ENCODE measurements at regions not wholly inside any gene's neighbourhood (a gene's known extent, or its start where the extent isn't known, plus 50 kb on each side); places are given as distances from the start of the nearest gene placed in this dataset.

DNA sequence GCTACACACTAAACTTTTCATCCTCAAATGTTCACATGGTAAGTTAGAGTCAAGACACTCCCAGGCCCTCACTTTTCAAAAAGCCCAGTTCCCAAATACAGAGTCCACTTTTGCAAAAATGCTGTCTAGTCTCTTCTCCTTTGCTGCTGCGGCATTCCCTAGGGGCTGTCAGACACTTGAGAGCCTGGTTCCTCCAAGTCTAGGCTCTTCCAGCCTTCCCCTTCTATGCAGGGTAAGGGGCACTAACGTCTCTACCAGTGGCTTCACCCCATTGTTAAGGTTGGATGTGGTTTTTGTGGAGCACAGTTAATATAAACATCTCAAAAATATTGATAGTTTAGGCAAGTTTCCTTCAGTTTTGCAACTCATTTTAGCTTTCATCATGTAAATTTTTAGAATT, 181.5 kb downstream of the KIF18A start:
- no peak for DNase-seq (ENCODE audit: low read depth)
- H3K4me3 ChIP-seq (ENCODE audit: control insufficient read depth, low read depth, low read length), result no peak overlapping the region
- TF ChIP-seq, protein P1, sequence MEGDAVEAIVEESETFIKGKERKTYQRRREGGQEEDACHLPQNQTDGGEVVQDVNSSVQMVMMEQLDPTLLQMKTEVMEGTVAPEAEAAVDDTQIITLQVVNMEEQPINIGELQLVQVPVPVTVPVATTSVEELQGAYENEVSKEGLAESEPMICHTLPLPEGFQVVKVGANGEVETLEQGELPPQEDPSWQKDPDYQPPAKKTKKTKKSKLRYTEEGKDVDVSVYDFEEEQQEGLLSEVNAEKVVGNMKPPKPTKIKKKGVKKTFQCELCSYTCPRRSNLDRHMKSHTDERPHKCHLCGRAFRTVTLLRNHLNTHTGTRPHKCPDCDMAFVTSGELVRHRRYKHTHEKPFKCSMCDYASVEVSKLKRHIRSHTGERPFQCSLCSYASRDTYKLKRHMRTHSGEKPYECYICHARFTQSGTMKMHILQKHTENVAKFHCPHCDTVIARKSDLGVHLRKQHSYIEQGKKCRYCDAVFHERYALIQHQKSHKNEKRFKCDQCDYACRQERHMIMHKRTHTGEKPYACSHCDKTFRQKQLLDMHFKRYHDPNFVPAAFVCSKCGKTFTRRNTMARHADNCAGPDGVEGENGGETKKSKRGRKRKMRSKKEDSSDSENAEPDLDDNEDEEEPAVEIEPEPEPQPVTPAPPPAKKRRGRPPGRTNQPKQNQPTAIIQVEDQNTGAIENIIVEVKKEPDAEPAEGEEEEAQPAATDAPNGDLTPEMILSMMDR (IDR thresholded peaks at IDR 0.05; ENCODE audit: control insufficient read depth, insufficient read depth, low read depth, low read length, missing control alignments), result no peak

DNA sequence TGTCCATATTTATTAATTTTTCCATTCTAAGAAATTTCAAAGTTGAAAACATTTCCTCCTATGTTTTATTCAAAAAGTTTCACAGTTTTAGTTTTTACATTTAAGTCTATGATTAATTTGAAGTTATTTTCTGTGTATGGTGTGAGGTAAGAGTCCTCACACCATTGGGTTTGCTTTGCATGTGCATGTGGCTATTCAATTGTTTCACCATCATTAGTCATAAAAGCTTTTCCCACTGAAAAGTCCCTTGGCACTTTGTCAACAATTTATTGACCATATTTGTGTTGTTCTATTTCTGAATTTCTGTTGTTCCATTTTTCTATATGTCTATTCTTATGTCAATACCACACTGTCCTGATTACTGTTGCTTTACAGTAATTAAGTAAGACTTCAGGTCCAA, 186.5 kb downstream of the KIF18A start:
- TF ChIP-seq, protein P1 (IDR thresholded peaks at IDR 0.05; ENCODE audit: control insufficient read depth, insufficient read depth, low read depth, low read length, missing control alignments), result no peak
- DNase-seq (ENCODE audit: low read depth), result no peak
- no peak overlapping the region for H3K4me3 ChIP-seq (ENCODE audit: control insufficient read depth, low read depth, low read length)

DNA sequence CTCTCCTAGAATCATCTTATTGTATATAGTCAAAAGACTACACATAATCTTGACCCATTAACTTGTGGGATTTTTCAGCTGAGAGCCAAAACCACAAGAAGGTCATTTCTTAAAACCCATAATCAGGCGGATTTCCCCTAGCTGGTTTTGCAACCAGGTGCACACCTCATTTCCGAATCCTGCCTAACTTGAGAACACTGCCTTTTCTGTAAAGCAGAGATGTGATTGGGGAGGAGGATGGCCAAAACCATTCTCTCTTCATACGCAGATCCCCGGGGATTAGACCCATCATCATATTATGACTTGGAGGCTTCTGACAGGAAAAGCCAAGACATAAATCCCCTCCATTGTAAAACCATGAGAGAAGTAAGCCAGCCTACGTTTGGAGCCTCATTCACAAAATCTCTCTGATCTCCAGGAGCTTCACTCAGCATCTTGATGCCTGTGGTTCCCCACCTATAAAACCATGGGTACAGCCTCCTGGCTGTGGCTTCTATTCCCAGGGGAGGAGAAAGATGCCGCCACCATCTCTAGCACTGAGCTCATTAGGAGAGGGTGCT, 191.3 kb downstream of the KIF18A start:
- TF ChIP-seq, protein P1 (IDR thresholded peaks at IDR 0.05; ENCODE audit: control insufficient read depth, insufficient read depth, low read depth, low read length, missing control alignments), result no peak

DNA sequence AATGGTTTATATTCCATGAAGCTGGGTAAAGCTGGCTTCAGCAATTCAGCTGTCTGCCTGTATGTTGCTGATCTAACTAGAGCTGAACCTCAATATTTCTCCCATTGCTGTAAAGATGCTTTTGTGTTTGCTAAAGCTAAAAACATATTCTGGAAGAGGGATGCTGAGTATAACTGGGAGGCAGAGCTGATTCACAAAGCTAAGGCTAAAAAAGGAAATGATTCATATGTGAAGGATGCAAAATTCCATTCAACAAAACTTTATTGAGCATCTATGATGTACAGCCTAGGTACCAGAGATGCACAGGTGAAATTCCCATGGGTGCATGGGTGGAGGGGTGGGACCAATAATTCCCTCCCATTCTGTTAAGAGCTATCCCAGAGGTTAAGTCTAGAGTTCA, 193.9 kb downstream of the KIF18A start:
- no peak for DNase-seq (ENCODE audit: low read depth)
- no peak overlapping the region for H3K4me3 ChIP-seq (ENCODE audit: control insufficient read depth, low read depth, low read length)
- TF ChIP-seq, protein P1 (IDR thresholded peaks at IDR 0.05; ENCODE audit: control insufficient read depth, insufficient read depth, low read depth, low read length, missing control alignments), result no peak

More for the DNA sequence above, 191.3 kb downstream of the KIF18A start:
- no peak for DNase-seq (ENCODE audit: low read depth)
- no peak overlapping the region for H3K4me3 ChIP-seq (ENCODE audit: control insufficient read depth, low read depth, low read length)

DNA sequence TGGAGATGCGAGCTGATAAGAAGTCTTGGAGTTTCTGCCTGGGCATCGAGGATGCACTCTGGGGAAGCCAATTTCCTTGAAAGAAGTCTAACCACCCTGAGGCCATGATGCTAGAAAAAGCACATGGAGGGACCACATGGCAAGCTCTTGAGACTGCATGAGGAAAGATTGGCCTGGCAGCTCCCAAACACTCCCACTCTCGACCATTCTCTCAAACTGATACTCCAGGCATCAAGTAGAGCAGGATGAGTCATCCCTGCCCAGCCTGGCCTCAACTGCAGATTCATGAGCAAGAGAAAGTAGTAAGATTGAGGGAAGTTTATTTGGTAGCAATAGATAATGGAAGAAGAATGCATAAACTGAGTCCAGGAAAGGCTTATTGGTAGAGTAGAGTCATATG, 194.3 kb downstream of the KIF18A start:
- DNase-seq (ENCODE audit: low read depth), result no peak
- TF ChIP-seq, protein P1 (IDR thresholded peaks at IDR 0.05; ENCODE audit: control insufficient read depth, insufficient read depth, low read depth, low read length, missing control alignments), result no peak

DNA sequence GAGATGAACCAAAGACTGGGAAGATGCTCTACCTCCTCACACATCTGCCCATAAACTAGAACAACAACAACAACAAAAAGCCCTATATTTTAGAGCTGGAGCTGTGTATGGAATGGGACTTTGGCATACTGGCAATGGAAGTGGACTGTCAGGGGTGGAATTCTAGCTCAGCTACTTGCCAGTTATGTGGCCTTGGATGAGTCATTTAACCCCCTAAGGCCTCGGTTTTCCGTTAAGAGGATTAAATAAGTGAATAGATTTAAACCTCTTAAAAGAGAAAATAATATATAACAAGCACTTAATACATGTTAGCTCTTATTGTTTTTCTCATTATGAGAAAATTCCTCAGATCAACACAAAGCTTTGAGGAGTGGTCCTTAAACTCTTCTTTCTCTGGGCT, 195.0 kb downstream of the KIF18A start:
- no peak overlapping the region for H3K4me3 ChIP-seq (ENCODE audit: control insufficient read depth, low read depth, low read length)
- DNase-seq (ENCODE audit: low read depth), result no peak
- TF ChIP-seq, protein P1 (IDR thresholded peaks at IDR 0.05; ENCODE audit: control insufficient read depth, insufficient read depth, low read depth, low read length, missing control alignments), result no peak

More for the DNA sequence above, 194.3 kb downstream of the KIF18A start:
- H3K4me3 ChIP-seq (ENCODE audit: control insufficient read depth, low read depth, low read length), result no peak overlapping the region
